OCI-LY1 (cell line): ENCODE measurements at regions not wholly inside any gene's neighbourhood (a gene's known extent, or its start where the extent isn't known, plus 50 kb on each side); places are given as distances from the start of the nearest gene placed in this dataset.

ENCODE experiments used
- CTCF ChIP-seq: fragments of 200-600 bp; sonication (generic), shearing (Covaris generic); IDR thresholded peaks from 2 replicates; pipeline ENCODE4 v1.5.1; 2017; ENCODE audit warnings: mild to moderate bottlenecking, antibody characterized with exemption, low read length, moderate library complexity, mixed read lengths
- EZH2 ChIP-seq: fragments of 200-600 bp; sonication (generic), shearing (Covaris generic); IDR thresholded peaks from 2 replicates; pipeline ENCODE4 v1.8.0; 2017; ENCODE audit warnings: borderline replicate concordance, mixed run types, mild to moderate bottlenecking, antibody characterized with exemption, low read length, moderate library complexity, mixed read lengths

GRCh38 chr4:13698296-13698695 lies 70.8 kb upstream of the BOD1L1 start:
- TF ChIP-seq CTCF (no peak), EZH2 (no peak)
